Trophoblast cell (in vitro differentiated cells and primary cell): ENCODE measurements at regions not wholly inside any gene's neighbourhood (a gene's known extent, or its start where the extent isn't known, plus 50 kb on each side); places are given as distances from the start of the nearest gene placed in this dataset.

Source experiments
- DNase-seq, 2 donors: peaks; one replicate each; pipeline ENCODE4 v3.0.0-alpha.2; 2016
- H2AFZ ChIP-seq: 2 replicates; pipeline ENCODE4 v1.6.1; 2013; ENCODE audit warnings: low read length, moderate library complexity, mild to moderate bottlenecking; ENCODE audit not compliant: insufficient read depth, poor library complexity
- H2AK5ac ChIP-seq: 2 replicates; pipeline ENCODE4 v1.6.1; 2013; ENCODE audit warnings: mild to moderate bottlenecking, low read length
- H2BK120ac ChIP-seq: 2 replicates; pipeline ENCODE4 v1.6.1; 2013; ENCODE audit warnings: low read length, mild to moderate bottlenecking, moderate library complexity; ENCODE audit not compliant: insufficient read depth, poor library complexity
- H2BK12ac ChIP-seq: 2 replicates; pipeline ENCODE4 v1.6.1; 2013; ENCODE audit warnings: mild to moderate bottlenecking, low read length, moderate library complexity
- H2BK5ac ChIP-seq: 2 replicates; pipeline ENCODE4 v1.6.1; 2013; ENCODE audit warnings: low read length, low read depth, moderate library complexity, mild to moderate bottlenecking; ENCODE audit not compliant: poor library complexity
- H3K14ac ChIP-seq: 2 replicates; pipeline ENCODE4 v1.6.1; 2013; ENCODE audit warnings: mild to moderate bottlenecking, low read length
- H3K18ac ChIP-seq: 2 replicates; pipeline ENCODE4 v1.6.1; 2013; ENCODE audit warnings: mild to moderate bottlenecking, low read length
- H3K23ac ChIP-seq: 2 replicates; pipeline ENCODE4 v1.6.1; 2013; ENCODE audit warnings: low read length
- H3K27ac ChIP-seq: 2 replicates; pipeline ENCODE4 v1.5.1; 2013; ENCODE audit warnings: low read depth, mild to moderate bottlenecking, inconsistent platforms, low read length, moderate library complexity
- H3K27me3 ChIP-seq: 2 replicates; pipeline ENCODE4 v1.6.1; 2013; ENCODE audit warnings: inconsistent platforms, mild to moderate bottlenecking, low read length, moderate library complexity; ENCODE audit not compliant: insufficient read depth
- H3K36me3 ChIP-seq, 2 experiments: 1 replicate in 1 of 2; 2 replicates in 1 of 2; pipeline ENCODE4 v1.6.1; 2013; ENCODE audit warnings: low read length in 2 of 2, mild to moderate bottlenecking in 2 of 2, moderate library complexity in 1 of 2; ENCODE audit not compliant: insufficient read depth in 2 of 2, control insufficient read depth in 1 of 2
- H3K4ac ChIP-seq: 2 replicates; pipeline ENCODE4 v1.6.1; 2013; ENCODE audit warnings: low read depth, mild to moderate bottlenecking, low read length, moderate library complexity
- H3K4me1 ChIP-seq, 2 experiments: 1 replicate in 1 of 2; 2 replicates in 1 of 2; pipeline ENCODE4 v1.6.1; 2013; ENCODE audit warnings: low read length in 2 of 2, mild to moderate bottlenecking in 2 of 2, moderate library complexity in 1 of 2; ENCODE audit not compliant: insufficient read depth in 2 of 2, control insufficient read depth in 1 of 2
- H3K4me2 ChIP-seq: 2 replicates; pipeline ENCODE4 v1.6.1; 2013; ENCODE audit warnings: inconsistent platforms, mild to moderate bottlenecking, low read length, moderate library complexity
- H3K4me3 ChIP-seq: 2 replicates; pipeline ENCODE4 v1.5.1; 2013; ENCODE audit warnings: mild to moderate bottlenecking, low read depth, low read length, inconsistent platforms
- H3K79me1 ChIP-seq: one replicate; pipeline ENCODE4 v1.6.1; 2013; ENCODE audit warnings: low read length
- H3K79me2 ChIP-seq: 2 replicates; pipeline ENCODE4 v1.6.1; 2013; ENCODE audit warnings: low read length, mild to moderate bottlenecking; ENCODE audit not compliant: control insufficient read depth, insufficient read depth, poor library complexity
- H3K9ac ChIP-seq: 2 replicates; pipeline ENCODE4 v1.6.1; 2013; ENCODE audit warnings: mild to moderate bottlenecking, low read length
- H3K9me3 ChIP-seq: 2 replicates; pipeline ENCODE4 v1.6.1; 2013; ENCODE audit warnings: low read depth, mild to moderate bottlenecking, control low read depth, inconsistent platforms, low read length; ENCODE audit not compliant: insufficient read depth
- H4K12ac ChIP-seq: 2 replicates; pipeline ENCODE4 v1.6.1; 2013; ENCODE audit warnings: low read depth, mild to moderate bottlenecking, low read length, moderate library complexity
- H4K8ac ChIP-seq: 2 replicates; pipeline ENCODE4 v1.6.1; 2013; ENCODE audit warnings: low read depth, mild to moderate bottlenecking, low read length, moderate library complexity
- H4K91ac ChIP-seq: one replicate; pipeline ENCODE4 v1.6.1; 2013; ENCODE audit warnings: low read depth, mild to moderate bottlenecking, low read length, moderate library complexity
- WGBS: extraction: QIAGEN DNeasy Blood & Tissue Kit; methylation state at CpG from one replicate; pipeline ENCODE4 v1.1.7; 2013; ENCODE audit warnings: missing lambda C conversion rate; ENCODE audit not compliant: insufficient read length, insufficient coverage; ENCODE audit errors: extremely low coverage; 5-methylcytosine and 5-hydroxymethylcytosine counted together

GRCh38 chr2:206876216-206876860, 63.0 kb upstream of the CPO start:
- no peak overlapping the region for H2AK5ac ChIP-seq
- H3K23ac ChIP-seq = no peak overlapping the region
- H4K12ac ChIP-seq = no peak overlapping the region
- H3K36me3 ChIP-seq = no peaks in the 10 kb centered on the region
- H3K79me1 ChIP-seq = no peaks in the 10 kb centered on the region
- no peak overlapping the region for H2BK12ac ChIP-seq
- H4K91ac ChIP-seq = no peak overlapping the region
- no peak overlapping the region for H3K18ac ChIP-seq
- no peak overlapping the region for H3K4ac ChIP-seq
- no peak overlapping the region for H3K9ac ChIP-seq
- H3K4me1 ChIP-seq = no peaks in the 10 kb centered on the region
- no peak overlapping the region for H2AFZ ChIP-seq
- no peak overlapping the region for H3K4me2 ChIP-seq
- H3K79me2 ChIP-seq = no peaks in the 10 kb centered on the region
- H3K4me3 ChIP-seq = no peak overlapping the region
- H3K27me3 ChIP-seq = no peaks in the 10 kb centered on the region
- DNase-seq = peak; percentile 60 to 65
- no peak overlapping the region for H2BK120ac ChIP-seq
- no peak overlapping the region for H3K14ac ChIP-seq
- H2BK5ac ChIP-seq = no peak overlapping the region
- H4K8ac ChIP-seq = no peak overlapping the region
- H3K27ac ChIP-seq = no peak overlapping the region
- no CpG with 5 or more reads among the region's 7 CpGs for WGBS
- H3K9me3 ChIP-seq = no peaks in the 10 kb centered on the region

GRCh38 chr2:206881708-206882410, 57.5 kb upstream of the CPO start:
- no CpG with 5 or more reads among the region's 11 CpGs for WGBS
- Histone ChIP-seq H2BK5ac (no peak overlapping the region), H2BK120ac (no peak overlapping the region), H3K27ac (no peak overlapping the region), H3K79me2 (no peaks in the 10 kb centered on the region), H4K91ac (no peak overlapping the region), H3K36me3 (no peaks in the 10 kb centered on the region), H3K23ac (no peak overlapping the region), H3K4me1 (no peaks in the 10 kb centered on the region), H2BK12ac (no peak overlapping the region), H3K27me3 (no peaks in the 10 kb centered on the region), H3K9ac (no peak overlapping the region), H3K4me3 (no peak overlapping the region), H3K18ac (no peak overlapping the region), H2AFZ (no peak overlapping the region), H3K14ac (no peak overlapping the region), H3K4me2 (no peak overlapping the region), H2AK5ac (no peak overlapping the region), H3K9me3 (no peaks in the 10 kb centered on the region), H3K79me1 (no peaks in the 10 kb centered on the region), H3K4ac (no peak overlapping the region), H4K8ac (no peak overlapping the region), H4K12ac (no peak overlapping the region)
- no peak for DNase-seq

GRCh38 chr2:206886696-206887095, 52.6 kb upstream of the CPO start:
- Histone ChIP-seq H2BK120ac (no peak overlapping the region), H3K9me3 (no peaks in the 10 kb centered on the region), H3K14ac (no peak overlapping the region), H2BK5ac (no peak overlapping the region), H3K9ac (no peak overlapping the region), H4K8ac (no peak overlapping the region), H3K27me3 (no peaks in the 10 kb centered on the region), H3K4me1 (no peaks in the 10 kb centered on the region), H3K79me1 (no peaks in the 10 kb centered on the region), H3K36me3 (no peaks in the 10 kb centered on the region), H3K23ac (no peak overlapping the region), H2AK5ac (no peak overlapping the region), H3K4me3 (no peak overlapping the region), H3K27ac (no peak overlapping the region), H2AFZ (no peak overlapping the region), H4K12ac (no peak overlapping the region), H3K79me2 (no peaks in the 10 kb centered on the region), H2BK12ac (no peak overlapping the region), H3K18ac (no peak overlapping the region), H3K4ac (no peak overlapping the region), H3K4me2 (no peak overlapping the region), H4K91ac (no peak overlapping the region)
- no CpG with 5 or more reads among the region's 4 CpGs for WGBS
- DNase-seq = no peak

GRCh38 chr2:206887745-206888144, 51.6 kb upstream of the CPO start:
- no peak for DNase-seq
- H2BK12ac ChIP-seq = no peak overlapping the region
- H3K36me3 ChIP-seq = no peaks in the 10 kb centered on the region
- H3K18ac ChIP-seq = no peak overlapping the region
- H4K91ac ChIP-seq = no peak overlapping the region
- H3K9me3 ChIP-seq = no peaks in the 10 kb centered on the region
- no peaks in the 10 kb centered on the region for H3K79me1 ChIP-seq
- H3K27me3 ChIP-seq = no peaks in the 10 kb centered on the region
- no peak overlapping the region for H2AK5ac ChIP-seq
- H3K4ac ChIP-seq = no peak overlapping the region
- no peak overlapping the region for H3K14ac ChIP-seq
- H3K27ac ChIP-seq = no peak overlapping the region
- H3K79me2 ChIP-seq = no peaks in the 10 kb centered on the region
- H3K9ac ChIP-seq = no peak overlapping the region
- H4K8ac ChIP-seq = no peak overlapping the region
- no peak overlapping the region for H2BK5ac ChIP-seq
- no CpG with 5 or more reads among the region's 1 CpG for WGBS
- no peak overlapping the region for H3K23ac ChIP-seq
- H3K4me1 ChIP-seq = no peaks in the 10 kb centered on the region
- H3K4me2 ChIP-seq = no peak overlapping the region
- no peak overlapping the region for H2BK120ac ChIP-seq
- no peak overlapping the region for H4K12ac ChIP-seq
- no peak overlapping the region for H2AFZ ChIP-seq
- H3K4me3 ChIP-seq = no peak overlapping the region
